Stimulated activated memory B cell treated with anti-CD40 and anti-IgM and Interleukin-4, amounts not matched to agents 10 μg/mL and 1 μg/mL and 100 μg/mL, for 72 hours (primary cell): ENCODE measurements at regions not wholly inside any gene's neighbourhood (a gene's known extent, or its start where the extent isn't known, plus 50 kb on each side); places are given as distances from the start of the nearest gene placed in this dataset.
A peak's percentile ranks its signal among the peaks of the same experiment; 100 is the strongest.

Source experiments
- ATAC-seq: fragments of 150-1000 bp; cut with Tn5 transposase; 2 replicates; pipeline ENCODE4 v1.10.0; 2021
- H3K27ac Mint-ChIP-seq: one replicate; pipeline ENCODE4 v1.8.0; 2022; ENCODE audit warnings: mild to moderate bottlenecking, mixed read lengths
- H3K27me3 Mint-ChIP-seq: one replicate; pipeline ENCODE4 v1.8.0; 2022; ENCODE audit warnings: mixed read lengths
- H3K36me3 Mint-ChIP-seq: one replicate; pipeline ENCODE4 v1.8.0; 2022; ENCODE audit warnings: mixed read lengths
- H3K4me1 Mint-ChIP-seq: one replicate; pipeline ENCODE4 v1.8.0; 2022; ENCODE audit warnings: mixed read lengths
- H3K4me3 Mint-ChIP-seq: one replicate; pipeline ENCODE4 v1.8.0; 2022; ENCODE audit warnings: mild to moderate bottlenecking, moderate library complexity, mixed read lengths
- H3K9me3 Mint-ChIP-seq: one replicate; pipeline ENCODE4 v1.8.0; 2022; ENCODE audit warnings: mixed read lengths

DNA sequence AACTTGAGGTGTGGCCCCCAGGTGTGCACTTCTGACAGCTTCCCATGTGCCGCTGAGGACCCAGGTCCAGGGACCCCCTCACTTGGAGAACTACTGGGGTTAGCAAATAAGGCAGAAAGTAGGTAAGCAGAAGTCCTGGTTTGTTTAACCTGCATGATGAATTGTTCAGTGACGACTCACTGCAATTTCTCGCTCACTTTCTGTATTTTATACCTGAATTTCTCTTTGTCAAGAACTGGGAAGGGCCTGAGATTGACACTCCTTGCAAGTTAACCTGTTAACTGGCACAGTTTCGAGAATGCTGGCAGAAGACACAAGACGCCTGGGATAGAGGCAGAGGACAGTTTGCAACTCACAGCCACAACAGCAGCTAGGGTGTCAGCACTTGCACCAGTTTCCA is 164.5 kb upstream of the NCK2 start:
- no peak for ATAC-seq
- Mint-ChIP-seq H3K36me3 (no peaks in the 10 kb centered on the region), H3K4me3 (no peak overlapping the region)

DNA sequence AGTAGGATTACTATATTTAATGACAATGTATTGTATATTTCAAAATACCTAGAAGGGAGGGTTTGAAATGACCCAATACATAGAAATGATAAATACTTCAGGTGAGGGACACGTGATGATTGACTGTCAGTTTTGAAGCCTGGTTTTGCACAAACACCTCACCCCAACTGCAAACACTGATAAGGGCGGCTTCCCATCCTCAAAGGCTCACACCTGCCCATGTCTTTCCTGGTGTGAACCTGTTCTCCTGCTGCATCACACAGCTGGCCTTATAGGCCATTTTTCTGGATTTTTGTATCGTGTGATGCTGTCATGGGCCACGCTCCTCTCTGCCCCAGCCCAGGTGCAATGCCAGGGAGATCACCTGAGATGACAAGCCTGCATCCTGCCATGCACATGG is 166.5 kb upstream of the NCK2 start:
- Mint-ChIP-seq H3K27me3 (peaks cover 30% of the 10 kb centered on the region), H3K27ac (no peak overlapping the region), H3K36me3 (no peaks in the 10 kb centered on the region), H3K4me1 (peaks cover 8% of the 10 kb centered on the region), H3K4me3 (no peak overlapping the region), H3K9me3 (no peaks in the 10 kb centered on the region)
- ATAC-seq = no peak

More for the DNA sequence above, 164.5 kb upstream of the NCK2 start:
- Mint-ChIP-seq H3K4me1 (peaks cover 8% of the 10 kb centered on the region), H3K27me3 (peaks cover 44% of the 10 kb centered on the region), H3K9me3 (no peaks in the 10 kb centered on the region), H3K27ac (no peak overlapping the region)

DNA sequence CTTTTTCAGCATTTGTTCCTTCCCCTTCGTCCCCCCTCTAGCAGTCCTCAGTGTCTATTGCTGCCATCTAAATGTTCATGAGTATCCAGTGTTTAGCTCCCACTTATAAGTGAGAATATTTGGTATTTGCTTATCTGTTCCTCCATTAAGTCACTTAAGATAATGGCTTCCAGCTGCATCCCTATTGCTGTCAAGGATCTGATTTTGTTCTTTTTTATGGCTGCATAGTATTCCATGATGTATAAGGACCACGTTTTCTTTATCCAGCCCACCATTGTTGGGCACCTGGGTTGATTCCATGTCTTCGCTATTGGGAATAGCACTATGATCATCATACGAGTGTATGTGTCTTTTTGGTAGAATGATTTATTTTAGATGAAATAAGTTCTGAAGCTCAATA is 166.9 kb upstream of the NCK2 start:
- no peak for ATAC-seq
- H3K9me3 Mint-ChIP-seq = no peaks in the 10 kb centered on the region
- H3K27me3 Mint-ChIP-seq = peaks cover 30% of the 10 kb centered on the region
- no peak overlapping the region for H3K27ac Mint-ChIP-seq
- H3K4me3 Mint-ChIP-seq = no peak overlapping the region
- peaks cover 8% of the 10 kb centered on the region for H3K4me1 Mint-ChIP-seq
- no peaks in the 10 kb centered on the region for H3K36me3 Mint-ChIP-seq

DNA sequence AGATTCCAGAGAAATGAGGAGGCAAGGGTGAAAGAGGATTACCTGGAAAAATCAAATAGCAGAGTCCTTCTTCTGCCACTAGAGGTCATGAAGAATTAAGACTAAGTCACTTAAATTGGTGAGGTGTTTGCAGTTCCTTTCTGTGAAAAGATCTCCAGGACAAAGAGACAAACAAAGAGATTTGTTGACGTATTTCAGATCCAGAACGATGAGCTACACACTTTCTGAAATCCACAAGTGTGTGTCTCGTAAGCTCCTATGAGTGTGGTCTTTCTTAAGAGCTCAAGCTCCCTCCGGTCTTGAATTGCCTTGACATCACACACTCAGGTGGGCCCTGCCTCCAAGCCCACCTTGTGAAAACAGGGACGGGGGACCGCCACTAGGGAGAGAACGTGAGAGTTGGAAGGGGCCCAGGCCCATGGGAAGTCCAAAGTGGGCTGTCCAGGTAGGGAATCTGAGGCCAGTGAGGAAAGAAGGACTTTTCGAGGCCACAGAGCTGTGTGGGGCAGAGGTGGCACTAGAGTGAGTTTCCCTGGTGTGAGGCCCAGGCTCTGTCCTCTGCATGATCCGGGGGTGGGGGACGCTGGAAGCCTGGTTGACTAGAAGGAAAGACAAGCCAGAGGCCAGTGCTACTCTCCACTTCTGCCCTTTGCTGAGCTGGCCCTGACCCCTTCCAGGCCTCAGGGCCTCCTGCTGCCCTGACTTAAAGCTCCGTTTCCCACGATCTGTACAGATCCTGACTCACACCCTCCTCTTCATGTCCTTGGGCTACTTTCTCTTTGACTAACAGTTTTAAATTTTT is 168.1 kb upstream of the NCK2 start:
- H3K4me3 Mint-ChIP-seq = no peak overlapping the region
- peak overlapping the region; percentile 75 for H3K27ac Mint-ChIP-seq
- H3K27me3 Mint-ChIP-seq = peaks cover 35% of the 10 kb centered on the region
- H3K9me3 Mint-ChIP-seq = no peaks in the 10 kb centered on the region
- no peak for ATAC-seq
- H3K36me3 Mint-ChIP-seq = no peaks in the 10 kb centered on the region
- peaks cover 14% of the 10 kb centered on the region for H3K4me1 Mint-ChIP-seq

DNA sequence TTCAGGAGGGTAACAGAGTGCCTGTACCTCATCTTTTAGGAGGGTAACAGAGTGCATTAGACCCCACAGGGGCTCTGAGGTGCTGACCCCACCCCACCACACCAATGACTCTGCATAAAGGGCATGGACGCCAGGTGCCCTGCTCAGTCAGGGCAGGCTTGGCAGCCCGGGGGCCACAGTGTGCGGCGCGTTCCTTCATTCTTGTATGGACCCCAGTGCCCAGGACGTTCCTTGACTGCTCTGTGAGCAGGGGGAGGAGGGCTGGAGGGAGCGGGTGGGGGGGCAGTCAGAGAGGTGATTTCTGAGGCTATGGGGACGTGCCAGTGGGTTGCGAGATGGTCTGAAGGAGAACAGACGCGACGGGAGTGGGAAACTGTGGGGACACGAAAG is 168.7 kb upstream of the NCK2 start:
- Mint-ChIP-seq H3K9me3 (no peaks in the 10 kb centered on the region), H3K4me1 (peaks cover 19% of the 10 kb centered on the region), H3K27ac (peak overlapping the region; percentile 75), H3K27me3 (peaks cover 38% of the 10 kb centered on the region), H3K4me3 (no peak overlapping the region), H3K36me3 (no peaks in the 10 kb centered on the region)
- no peak for ATAC-seq

DNA sequence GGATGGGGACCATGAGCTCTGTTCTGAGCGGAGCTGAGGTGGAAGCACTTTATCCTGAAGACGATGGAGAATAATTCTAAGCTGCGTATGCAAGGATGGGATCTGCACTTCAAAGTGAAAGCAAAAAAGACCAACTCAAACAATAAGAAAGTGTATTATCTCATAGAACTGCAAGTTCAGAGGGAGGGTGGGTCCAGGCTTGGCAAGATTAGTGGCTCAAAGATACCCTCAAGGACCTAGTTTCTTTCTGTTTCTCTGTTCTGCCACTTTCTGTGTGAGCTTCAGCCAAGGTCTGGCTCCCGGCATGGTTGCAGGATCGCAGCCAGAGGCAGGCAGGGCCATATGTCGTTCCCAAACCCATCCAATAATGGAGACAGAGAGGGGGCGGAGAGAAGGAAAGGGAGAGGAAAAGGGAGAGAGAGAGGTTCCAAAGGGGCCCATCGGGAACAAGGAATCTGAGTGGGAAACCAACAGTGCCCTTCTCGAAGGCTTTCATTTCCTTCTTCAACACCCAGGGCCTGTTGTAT is 169.2 kb upstream of the NCK2 start:
- Mint-ChIP-seq H3K9me3 (no peaks in the 10 kb centered on the region), H3K27me3 (peaks cover 38% of the 10 kb centered on the region), H3K36me3 (no peaks in the 10 kb centered on the region), H3K4me3 (no peak overlapping the region), H3K4me1 (peaks cover 19% of the 10 kb centered on the region), H3K27ac (peak overlapping the region; percentile 23)
- no peak for ATAC-seq

DNA sequence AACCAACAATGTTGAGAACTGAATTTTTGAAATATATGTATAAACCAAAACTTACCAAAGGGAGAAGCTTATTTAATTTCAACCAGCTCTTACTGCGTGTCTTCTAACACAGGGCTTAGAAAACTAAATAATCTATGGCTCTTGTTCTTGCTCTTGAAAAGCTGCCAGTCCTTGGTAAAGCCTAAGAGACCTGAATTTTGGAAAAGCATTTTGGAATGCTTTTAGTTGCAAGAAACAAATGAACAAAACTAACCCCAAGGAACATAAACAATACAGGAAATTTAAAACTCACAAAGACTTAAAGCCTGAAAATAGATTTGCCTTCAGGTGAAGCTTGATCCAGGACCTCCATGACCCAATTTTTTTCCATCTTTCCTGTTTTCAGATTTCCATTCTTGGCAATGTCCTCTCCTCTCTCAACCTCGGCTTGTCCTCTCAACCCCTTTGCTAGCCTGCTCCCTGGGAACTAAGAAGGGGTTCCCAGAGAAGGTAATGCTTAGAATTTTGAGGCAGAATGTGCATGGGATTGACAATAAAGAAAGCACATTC is 169.8 kb upstream of the NCK2 start:
- Mint-ChIP-seq H3K4me3 (no peak overlapping the region), H3K9me3 (no peaks in the 10 kb centered on the region), H3K36me3 (no peaks in the 10 kb centered on the region), H3K4me1 (peaks cover 19% of the 10 kb centered on the region), H3K27ac (no peak overlapping the region), H3K27me3 (peaks cover 38% of the 10 kb centered on the region)
- no peak for ATAC-seq

DNA sequence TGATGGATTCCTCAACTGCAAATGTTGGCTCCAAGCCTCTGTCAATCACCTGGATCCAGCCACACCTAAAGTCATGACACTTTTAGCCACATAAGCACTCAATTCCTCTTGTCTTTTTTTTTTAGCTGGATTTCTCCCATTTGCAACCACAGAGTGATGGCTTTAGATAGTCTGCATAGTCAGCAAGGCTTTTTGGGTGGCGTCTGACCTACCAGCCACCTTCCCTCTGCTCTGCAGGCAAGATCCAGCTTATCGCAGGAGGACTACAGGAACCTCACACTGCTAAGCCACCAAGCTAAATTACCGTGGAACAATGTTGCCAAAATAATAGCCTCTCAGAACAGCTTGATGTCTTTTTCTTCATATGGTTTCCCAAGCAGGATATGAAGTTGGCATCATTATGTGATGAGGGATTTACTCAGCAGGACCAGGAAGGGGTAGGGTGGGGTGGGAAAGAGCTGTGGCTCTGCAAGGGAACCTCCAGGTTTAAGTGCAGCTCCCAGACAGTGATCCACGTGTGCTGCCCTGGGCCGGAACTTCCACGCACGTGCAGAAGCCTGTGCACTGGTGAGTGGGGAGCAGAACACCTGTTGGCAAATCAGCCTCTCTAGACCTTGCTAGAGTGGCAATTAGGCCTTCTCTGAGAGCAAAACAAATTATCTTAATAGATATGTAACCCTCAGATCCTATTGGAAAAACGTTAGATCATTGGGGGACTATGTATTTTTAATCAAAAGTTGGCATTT is 170.6 kb upstream of the NCK2 start:
- no peak for ATAC-seq
- H3K27ac Mint-ChIP-seq = no peak overlapping the region

DNA sequence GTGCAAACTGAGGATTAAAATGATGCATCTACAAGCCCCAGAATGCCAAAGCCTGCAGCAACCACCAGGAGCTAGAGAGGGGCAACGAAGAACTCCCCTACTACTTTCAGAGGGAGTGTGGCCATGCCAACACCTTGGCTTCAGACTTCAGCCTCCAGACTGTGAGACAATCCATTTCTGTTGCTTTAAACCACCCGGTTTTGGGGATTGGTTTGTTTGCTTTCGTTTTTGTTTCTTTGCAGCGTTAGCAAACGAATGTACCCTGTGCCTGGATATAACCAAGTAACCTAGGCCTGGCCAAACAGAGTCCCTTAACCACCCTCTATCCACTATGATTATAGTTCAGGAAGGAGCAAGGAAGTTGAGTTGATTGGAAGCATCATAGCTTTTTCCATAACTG is 171.2 kb upstream of the NCK2 start:
- H3K4me1 Mint-ChIP-seq = peaks cover 19% of the 10 kb centered on the region
- ATAC-seq = no peak
- no peak overlapping the region for H3K27ac Mint-ChIP-seq
- H3K9me3 Mint-ChIP-seq = no peaks in the 10 kb centered on the region
- peaks cover 33% of the 10 kb centered on the region for H3K27me3 Mint-ChIP-seq
- no peaks in the 10 kb centered on the region for H3K36me3 Mint-ChIP-seq
- H3K4me3 Mint-ChIP-seq = no peak overlapping the region

More for the DNA sequence above, 170.6 kb upstream of the NCK2 start:
- no peak overlapping the region for H3K4me3 Mint-ChIP-seq
- H3K9me3 Mint-ChIP-seq = no peaks in the 10 kb centered on the region
- no peaks in the 10 kb centered on the region for H3K36me3 Mint-ChIP-seq
- peaks cover 33% of the 10 kb centered on the region for H3K27me3 Mint-ChIP-seq
- H3K4me1 Mint-ChIP-seq = peaks cover 19% of the 10 kb centered on the region

DNA sequence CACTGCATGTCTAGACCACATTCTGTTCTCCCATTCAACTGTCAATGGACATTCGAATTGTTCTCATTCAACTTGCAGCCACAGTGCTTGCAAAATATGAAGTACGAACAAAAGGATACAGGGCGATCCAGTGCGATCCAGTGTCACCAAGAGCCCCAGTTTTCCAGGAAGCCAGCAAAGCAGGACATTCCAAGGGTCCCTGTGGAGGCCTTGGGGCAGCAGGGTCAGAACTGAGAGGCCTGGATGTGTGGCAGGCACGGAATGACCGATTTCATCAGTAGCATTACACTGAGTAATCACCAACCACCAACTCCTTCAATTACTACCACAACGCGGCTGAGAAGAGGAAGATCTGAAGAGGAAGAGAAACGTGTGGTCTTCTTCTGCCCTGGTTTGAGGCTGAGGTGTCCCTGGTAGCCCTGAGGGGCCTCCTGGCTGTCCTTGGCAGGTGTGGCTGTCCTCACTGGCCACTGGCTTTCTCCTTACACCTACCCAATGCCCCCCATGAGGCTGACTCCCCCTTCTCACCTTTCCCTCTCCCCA is 172.7 kb upstream of the FHL2 start:
- ATAC-seq = peak; percentile 65
- no peaks in the 10 kb centered on the region for H3K9me3 Mint-ChIP-seq
- no peak overlapping the region for H3K4me3 Mint-ChIP-seq
- H3K4me1 Mint-ChIP-seq = peaks cover 15% of the 10 kb centered on the region
- H3K36me3 Mint-ChIP-seq = no peaks in the 10 kb centered on the region
- H3K27me3 Mint-ChIP-seq = peaks cover 40% of the 10 kb centered on the region
- H3K27ac Mint-ChIP-seq = no peak overlapping the region

DNA sequence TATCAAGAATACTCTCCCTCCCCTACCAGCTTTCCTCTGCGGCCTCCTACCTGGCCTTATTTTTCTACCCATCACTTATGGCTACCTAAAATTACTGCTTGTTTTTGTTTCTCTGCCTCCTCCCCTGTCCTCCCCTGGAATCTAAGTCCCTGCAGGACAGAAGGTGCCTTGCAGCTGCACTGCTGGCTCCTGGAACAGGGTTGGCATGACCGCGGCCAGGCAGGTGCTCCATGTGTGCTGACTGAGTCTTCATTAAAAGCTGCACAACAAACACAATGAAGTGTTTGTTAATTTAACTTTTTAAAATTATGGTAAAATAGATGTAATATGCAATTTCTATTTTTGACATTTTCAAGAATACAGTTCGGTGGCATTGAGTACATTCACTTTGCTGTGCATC is 171.9 kb upstream of the FHL2 start:
- no peak overlapping the region for H3K27ac Mint-ChIP-seq
- no peaks in the 10 kb centered on the region for H3K36me3 Mint-ChIP-seq
- ATAC-seq = no peak
- no peak overlapping the region for H3K4me3 Mint-ChIP-seq
- no peaks in the 10 kb centered on the region for H3K9me3 Mint-ChIP-seq
- H3K4me1 Mint-ChIP-seq = peaks cover 11% of the 10 kb centered on the region
- peaks cover 37% of the 10 kb centered on the region for H3K27me3 Mint-ChIP-seq

DNA sequence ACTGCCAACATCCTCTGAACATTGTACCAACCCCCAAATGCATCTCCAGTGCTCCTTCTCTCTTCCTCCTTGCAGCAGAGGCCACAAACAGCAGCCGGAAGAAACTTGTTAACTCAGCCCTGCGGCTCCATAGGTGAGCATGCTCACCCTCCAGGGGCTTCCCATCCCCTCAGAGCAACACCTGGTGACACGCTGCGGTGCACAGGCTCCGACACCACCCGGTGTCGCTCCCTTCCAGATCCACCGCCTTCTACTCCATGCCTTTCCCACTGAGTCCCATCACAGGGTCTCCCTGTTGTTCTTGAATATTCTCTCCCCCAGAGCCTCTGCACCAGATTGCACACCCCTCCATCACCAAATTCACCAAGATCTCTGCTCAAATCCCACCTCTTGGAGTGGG is 171.5 kb upstream of the FHL2 start:
- H3K27me3 Mint-ChIP-seq = peaks cover 33% of the 10 kb centered on the region
- no peaks in the 10 kb centered on the region for H3K36me3 Mint-ChIP-seq
- H3K9me3 Mint-ChIP-seq = no peaks in the 10 kb centered on the region
- H3K4me3 Mint-ChIP-seq = no peak overlapping the region
- ATAC-seq = no peak
- H3K4me1 Mint-ChIP-seq = peaks cover 11% of the 10 kb centered on the region
- no peak overlapping the region for H3K27ac Mint-ChIP-seq

DNA sequence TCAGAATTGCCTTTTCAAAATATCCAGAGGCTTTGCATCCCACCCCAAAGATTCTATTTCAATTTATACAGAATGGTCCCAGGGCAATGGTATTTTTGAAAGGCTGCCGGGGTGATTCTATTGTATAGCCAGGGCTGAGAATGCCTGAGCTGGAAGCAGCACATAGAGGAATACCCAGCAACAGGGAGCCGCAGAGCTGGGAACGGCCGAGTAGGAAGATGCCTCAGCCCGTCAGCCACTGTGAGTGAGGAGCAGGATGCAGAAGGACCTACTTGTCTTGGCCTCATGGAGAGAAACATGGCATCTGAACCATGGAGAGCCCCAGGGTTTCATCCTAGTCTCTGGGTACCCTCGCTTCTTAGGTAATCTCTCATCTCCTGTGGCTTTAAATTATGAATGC is 170.8 kb upstream of the FHL2 start:
- H3K27ac Mint-ChIP-seq = no peak overlapping the region
- ATAC-seq = no peak
- H3K36me3 Mint-ChIP-seq = no peaks in the 10 kb centered on the region

DNA sequence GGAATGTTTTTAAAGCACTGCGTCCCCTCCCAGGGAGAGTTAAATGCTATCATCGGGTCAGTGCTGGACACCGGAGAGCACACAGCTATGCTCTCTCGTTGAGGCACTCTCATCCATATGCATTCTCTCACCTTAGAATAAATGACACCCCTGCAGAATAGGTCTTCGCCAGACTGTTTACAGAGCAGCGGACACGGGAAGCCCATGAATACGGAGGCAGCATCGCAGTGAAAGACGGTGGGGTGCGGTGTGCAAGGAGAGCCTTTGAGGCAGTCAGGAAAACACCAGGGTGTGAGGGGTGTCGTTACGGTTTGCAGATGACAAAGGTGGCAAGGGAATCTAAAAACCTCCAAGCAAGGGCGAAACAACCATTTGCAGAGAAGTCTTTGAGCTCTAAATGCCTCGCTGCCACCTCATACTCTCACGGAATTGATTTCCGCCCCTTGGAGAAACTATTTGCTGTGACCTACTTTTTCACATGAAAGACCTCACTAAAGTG is 169.2 kb upstream of the FHL2 start:
- no peaks in the 10 kb centered on the region for H3K36me3 Mint-ChIP-seq
- no peak overlapping the region for H3K4me3 Mint-ChIP-seq
- H3K27me3 Mint-ChIP-seq = peaks cover 31% of the 10 kb centered on the region
- ATAC-seq = no peak
- H3K27ac Mint-ChIP-seq = no peak overlapping the region
- H3K9me3 Mint-ChIP-seq = no peaks in the 10 kb centered on the region
- peaks cover 11% of the 10 kb centered on the region for H3K4me1 Mint-ChIP-seq

More for the DNA sequence above, 170.8 kb upstream of the FHL2 start:
- H3K9me3 Mint-ChIP-seq = no peaks in the 10 kb centered on the region
- H3K4me1 Mint-ChIP-seq = peaks cover 11% of the 10 kb centered on the region
- no peak overlapping the region for H3K4me3 Mint-ChIP-seq
- peaks cover 31% of the 10 kb centered on the region for H3K27me3 Mint-ChIP-seq

DNA sequence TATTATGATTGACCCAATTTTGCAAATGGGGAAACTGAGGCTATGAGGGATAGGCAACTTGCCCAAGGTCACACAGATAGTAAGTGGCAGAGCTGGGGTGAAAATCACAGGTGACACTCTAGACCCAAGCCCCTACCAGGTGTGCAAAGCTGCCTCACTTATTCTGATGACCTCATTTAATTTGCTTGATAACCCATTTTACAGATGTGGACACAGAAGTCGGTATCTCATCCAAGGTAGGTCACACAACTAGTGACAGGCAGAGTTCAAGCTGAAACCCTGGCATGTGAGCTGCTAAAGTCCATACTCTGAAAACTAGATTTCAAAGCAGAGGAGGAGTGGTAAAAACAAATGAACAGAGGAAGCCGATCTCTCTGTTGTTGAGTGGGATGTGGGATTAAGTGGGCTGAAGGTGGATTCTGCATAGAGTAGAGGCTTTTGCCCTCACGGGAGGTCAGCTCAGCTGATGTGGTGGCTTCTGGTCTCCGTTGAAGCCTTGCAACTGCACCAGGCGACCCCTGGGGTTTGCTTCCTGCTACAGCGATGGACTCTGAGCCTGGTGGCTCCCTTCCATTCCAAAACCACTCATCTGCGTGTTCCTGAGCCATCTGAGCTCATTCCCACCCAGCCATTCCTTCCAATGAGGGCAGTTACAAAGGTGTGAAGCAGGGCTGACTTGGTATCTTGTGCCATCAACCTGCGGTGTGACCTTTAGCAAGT is 164.3 kb upstream of the FHL2 start:
- H3K4me3 Mint-ChIP-seq = no peak overlapping the region
- H3K9me3 Mint-ChIP-seq = peaks cover 2% of the 10 kb centered on the region
- H3K27me3 Mint-ChIP-seq = peaks cover 45% of the 10 kb centered on the region
- H3K36me3 Mint-ChIP-seq = no peaks in the 10 kb centered on the region
- H3K4me1 Mint-ChIP-seq = no peaks in the 10 kb centered on the region
- no peak overlapping the region for H3K27ac Mint-ChIP-seq
- ATAC-seq = no peak
